AG09319 (cell line): ENCODE measurements at regions not wholly inside any gene's neighbourhood (a gene's known extent, or its start where the extent isn't known, plus 50 kb on each side); places are given as distances from the start of the nearest gene placed in this dataset.
"Not testable (repeated sequence)": the region's sequence is repeated elsewhere in the genome, so short reads cannot be mapped to it uniquely, and the experiment has no call there.

Source experiments
- DNase-seq: peaks from one replicate; pipeline ENCODE4 v3.0.0-alpha.2; 2010; ENCODE audit warnings: low read depth; ENCODE audit errors: extremely low read depth
- CTCF ChIP-seq: IDR thresholded peaks from 2 replicates; pipeline ENCODE4 v1.5.1; 2011; ENCODE audit warnings: low read depth, mild to moderate bottlenecking, inconsistent platforms, low read length, moderate library complexity

- DNase-seq: no peak
- no peak for TF ChIP-seq CTCF
Observed at GRCh38 chr12:25801734-25802133, 156.7 kb upstream of the RASSF8 start.

DNA sequence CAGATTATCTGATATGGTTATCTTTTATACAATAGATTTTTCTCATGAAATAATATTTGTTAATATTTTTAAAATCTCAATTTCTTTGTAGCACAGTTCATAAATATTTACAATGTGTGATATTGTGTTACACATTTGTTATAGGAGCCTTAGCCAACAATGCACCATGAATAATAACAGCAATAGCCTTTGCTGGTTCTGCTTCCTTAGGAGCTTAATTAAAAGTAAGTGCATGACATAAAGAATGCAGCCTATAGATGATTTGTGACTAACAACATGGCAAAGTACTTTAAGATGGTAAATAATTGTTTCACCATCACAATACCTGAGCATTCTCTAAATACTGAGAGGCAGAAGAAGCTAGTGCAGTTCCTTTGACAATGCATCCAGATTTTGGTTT is 156.3 kb upstream of the RASSF8 start:
- DNase-seq: no peak
- no peak for TF ChIP-seq CTCF

DNA sequence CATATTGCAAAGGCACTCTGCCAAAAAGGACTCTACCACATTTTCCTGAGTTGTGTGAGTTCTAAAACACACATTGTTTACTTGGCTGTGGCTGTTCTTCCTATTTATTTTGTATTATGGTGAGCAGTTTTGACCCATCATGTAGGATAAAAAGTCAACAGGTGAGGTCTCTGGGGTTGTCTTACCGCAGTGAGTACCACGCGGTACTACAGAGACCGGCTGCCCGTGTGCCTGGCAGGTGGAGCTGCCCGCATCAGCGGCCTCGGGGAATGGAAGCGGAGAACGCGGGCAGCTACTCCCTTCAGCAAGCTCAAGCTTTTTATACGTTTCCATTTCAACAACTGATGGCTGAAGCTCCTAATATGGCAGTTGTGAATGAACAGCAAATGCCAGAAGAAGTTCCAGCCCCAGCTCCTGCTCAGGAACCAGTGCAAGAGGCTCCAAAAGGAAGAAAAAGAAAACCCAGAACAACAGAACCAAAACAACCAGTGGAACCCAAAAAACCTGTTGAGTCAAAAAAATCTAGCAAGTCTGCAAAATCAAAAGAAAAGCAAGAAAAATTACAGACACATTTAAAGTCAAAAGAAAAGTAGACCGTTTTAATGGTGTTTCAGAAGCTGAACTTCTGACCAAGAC is 155.3 kb upstream of the RASSF8 start:
- DNase-seq: not testable (repeated sequence)

GRCh38 chr12:25804286-25804685 is 154.2 kb upstream of the RASSF8 start:
- DNase-seq: not testable (repeated sequence)

GRCh38 chr12:25806271-25806670 is 152.2 kb upstream of the RASSF8 start:
- TF ChIP-seq CTCF: no peak
- DNase-seq: no peak

GRCh38 chr12:25808604-25809003 is 149.9 kb upstream of the RASSF8 start:
- no peak for DNase-seq
- no peak for TF ChIP-seq CTCF

GRCh38 chr12:25810683-25811082 is 147.8 kb upstream of the RASSF8 start:
- no peak for DNase-seq
- TF ChIP-seq CTCF: no peak

- no peak for DNase-seq
Observed at GRCh38 chr12:25811656-25812126, 146.8 kb upstream of the RASSF8 start.

More at GRCh38 chr12:25811656-25812126, 146.8 kb upstream of the RASSF8 start:
- TF ChIP-seq CTCF: no peak
